ENCODE measurements at regions not wholly inside any gene's neighbourhood (a gene's known extent, or its start where the extent isn't known, plus 50 kb on each side); places are given as distances from the start of the nearest gene placed in this dataset.

DNA sequence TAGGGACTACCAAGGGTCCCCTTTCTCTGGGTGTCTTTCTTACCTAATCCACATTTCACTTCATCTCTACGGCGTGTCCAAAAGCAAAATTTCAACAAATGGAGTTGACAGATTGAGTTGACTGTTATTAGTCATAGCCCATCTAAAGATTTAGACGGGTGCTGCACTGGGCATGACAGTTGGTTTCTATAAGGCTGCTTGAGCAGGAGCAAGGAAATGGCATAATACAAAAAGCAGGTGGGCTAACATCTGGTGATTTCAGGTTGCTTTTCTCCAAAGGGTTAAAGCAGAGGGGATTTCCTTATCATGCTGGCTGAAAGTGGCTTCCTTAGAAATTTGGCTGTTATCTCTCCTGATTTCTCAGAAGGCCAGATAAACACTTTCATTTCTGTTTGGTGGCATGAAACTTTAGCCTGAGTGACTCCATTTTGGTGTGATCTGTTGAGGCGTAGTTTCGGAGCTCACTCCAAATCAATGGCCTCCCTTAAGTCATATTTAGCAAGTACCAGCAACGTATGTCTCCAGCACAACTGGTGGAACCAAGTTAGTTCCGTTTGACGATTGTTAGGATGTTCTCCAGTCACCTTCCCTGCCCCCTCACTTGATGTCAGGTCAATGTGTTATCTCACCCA lies 440.4 kb downstream of the FGF9 start:
- TF ChIP-seq MAX (IDR thresholded peaks at IDR 0.05) = no peak
- no peak for TF ChIP-seq KDM1A (IDR thresholded peaks at IDR 0.05; ENCODE audit: borderline replicate concordance, low read length)
- TF ChIP-seq NRF1 (IDR thresholded peaks at IDR 0.05; ENCODE audit: low read depth, low read length) = no peak
- no peak for TF ChIP-seq ATF3 (IDR thresholded peaks at IDR 0.05; ENCODE audit: insufficient read depth, low read depth, low read length)
- TF ChIP-seq POLR2A (IDR thresholded peaks at IDR 0.05; ENCODE audit: control extremely low read depth in 1 of 2, low read depth in 2 of 2, low read length in 2 of 2) = no peak
- TF ChIP-seq YY1 (IDR thresholded peaks at IDR 0.05; ENCODE audit: low read depth, low read length) = no peak
- no peak for TF ChIP-seq POLR2AphosphoS5 (IDR thresholded peaks at IDR 0.05; ENCODE audit: low read depth, low read length)
- no peak for TF ChIP-seq TCF12 (IDR thresholded peaks at IDR 0.05; ENCODE audit: low read depth, low read length)
